Left cardiac atrium (tissue), 4 donors: ENCODE measurements at regions not wholly inside any gene's neighbourhood (a gene's known extent, or its start where the extent isn't known, plus 50 kb on each side); places are given as distances from the start of the nearest gene placed in this dataset.

ENCODE experiments used
- ATAC-seq, 2 donors: fragments of 200-7000 bp; cut with Tn5 transposase; one replicate each; pipeline ENCODE4 v1.9.1; 2020; ENCODE audit warnings: mild to moderate bottlenecking in 2 of 2, moderate library complexity in 2 of 2
- DNase-seq: peaks from one replicate; pipeline ENCODE4 v3.0.0-alpha.2; 2020
- intact Hi-C, 2 donors: fragments of 100-400 bp; cut with DNase I; formaldehyde crosslinking; loops; one replicate each; pipeline versions ENCODE4 v1.14.1 to v1.15.1; 2022 to 2023
- donor health status: DM: no; HTN: yes; CAD: no.
- donor health status: DM: no; HTN: yes; CAD: no; lungs with severe emphysema.
- donor health status: DM: yes; HTN: yes; CAD: no.
- donor health status: Dilated cardiomyopathy.

GRCh38 chr22:48332438-48333322 lies 1495.0 kb downstream of the BRD1 start:
- DNase-seq, result no peak
- ATAC-seq, result no peak
- intact Hi-C loops, result no loop called here

GRCh38 chr22:48331691-48332220 lies 1495.9 kb downstream of the BRD1 start:
- intact Hi-C loops, result no loop called here
- ATAC-seq (no peak), DNase-seq (no peak)

DNA sequence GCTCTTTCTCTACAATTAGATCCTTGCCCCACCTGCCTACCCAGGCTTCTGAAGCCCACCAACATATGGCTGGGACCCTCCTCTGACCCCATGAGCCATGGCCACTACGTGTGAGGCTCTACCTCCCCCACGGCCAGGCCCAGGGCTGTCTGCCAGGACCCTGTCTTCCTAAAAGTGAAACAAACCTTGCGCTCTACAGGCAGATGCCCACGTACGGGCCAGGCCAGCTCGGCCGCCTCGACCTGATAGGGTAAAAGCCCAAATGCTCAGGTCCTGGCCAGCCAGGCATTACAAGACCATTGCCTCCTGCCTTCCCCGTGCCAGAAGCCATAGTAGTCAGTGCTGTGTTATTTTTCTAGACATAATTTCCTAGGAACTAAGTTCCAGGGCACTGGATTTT lies 1496.4 kb downstream of the BRD1 start:
- ATAC-seq (no peak), DNase-seq (no peak)
- intact Hi-C loops, result no loop called here

DNA sequence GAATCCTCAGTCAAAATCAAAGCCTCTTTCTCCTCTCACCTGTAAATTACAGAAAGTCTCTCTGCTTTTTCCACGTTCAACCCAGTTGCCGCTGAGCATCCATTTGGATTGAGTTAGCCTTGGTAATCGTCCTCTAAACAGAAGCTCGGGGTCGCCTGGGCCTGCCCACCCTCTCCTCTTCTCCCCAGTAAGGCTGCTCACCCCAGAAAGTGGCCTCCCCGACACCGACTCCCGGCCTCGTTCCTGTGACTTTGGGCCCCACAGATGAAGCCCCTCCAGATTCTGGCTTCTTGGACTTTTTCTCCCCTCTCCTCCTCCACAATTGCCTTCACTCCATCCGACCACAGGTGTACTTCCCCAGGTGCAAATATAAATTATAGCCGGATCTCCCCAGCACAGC lies 1500.0 kb downstream of the BRD1 start:
- ATAC-seq, result no peak
- intact Hi-C loops, result no loop called here
- DNase-seq, result no peak

DNA sequence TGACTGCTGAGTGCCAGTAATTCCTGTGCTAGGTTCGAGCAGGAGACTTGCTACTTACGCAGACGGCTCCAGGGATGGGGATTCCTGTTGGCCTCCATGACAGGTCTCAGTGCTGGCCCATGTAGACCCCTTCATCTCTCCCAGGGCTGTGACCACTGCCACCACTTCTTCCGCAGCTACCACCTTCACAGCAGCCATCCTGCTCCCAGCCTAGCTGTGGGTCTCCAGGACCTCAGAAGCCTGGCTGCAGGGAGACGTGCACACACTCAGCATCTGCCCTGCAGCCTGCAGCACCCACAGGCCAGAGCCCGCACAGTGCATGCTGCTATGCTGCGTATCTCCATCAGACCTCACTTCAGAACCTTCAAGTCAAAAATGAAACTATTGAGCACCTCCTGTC lies 1503.9 kb downstream of the BRD1 start:
- DNase-seq (no peak), ATAC-seq (no peak)
- intact Hi-C loops, result no loop called here

GRCh38 chr22:48322907-48323306 lies 1504.8 kb downstream of the BRD1 start:
- DNase-seq, result no peak
- no peak for ATAC-seq
- intact Hi-C loops, result no loop called here

DNA sequence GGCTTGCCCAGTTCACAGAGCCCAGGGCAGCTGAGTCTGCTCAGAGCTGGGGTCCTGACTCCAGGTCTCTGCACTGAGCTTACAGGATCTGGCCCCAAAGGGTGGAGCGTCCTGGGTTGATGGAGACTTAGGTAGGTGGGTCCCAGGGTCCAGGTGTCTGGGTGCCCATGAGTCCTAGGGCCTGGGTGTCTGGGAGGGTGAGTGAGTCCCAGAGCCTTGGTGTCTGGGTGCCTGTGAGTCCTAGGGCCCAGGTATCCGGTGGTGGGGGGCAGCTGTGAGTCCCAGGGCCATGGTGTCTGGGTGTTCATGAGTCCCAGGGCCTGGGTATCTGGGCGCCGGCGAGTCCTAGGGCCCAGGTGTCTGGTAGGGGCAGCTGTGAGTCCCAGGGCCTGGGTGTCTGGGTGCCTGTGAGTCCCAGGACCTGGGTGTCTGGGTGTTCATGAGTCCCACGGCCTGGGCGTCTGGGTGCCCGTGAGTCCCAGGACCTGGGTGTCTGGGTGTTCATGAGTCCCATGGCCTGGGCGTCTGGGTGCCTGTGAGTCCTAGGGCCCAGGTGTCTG lies 1505.6 kb downstream of the BRD1 start:
- ATAC-seq (no peak), DNase-seq (no peak)
- intact Hi-C loops, result no loop called here

GRCh38 chr22:48320683-48321451 lies 1506.8 kb downstream of the BRD1 start:
- ATAC-seq (no peak), DNase-seq (no peak)
- intact Hi-C loops, result no loop called here

DNA sequence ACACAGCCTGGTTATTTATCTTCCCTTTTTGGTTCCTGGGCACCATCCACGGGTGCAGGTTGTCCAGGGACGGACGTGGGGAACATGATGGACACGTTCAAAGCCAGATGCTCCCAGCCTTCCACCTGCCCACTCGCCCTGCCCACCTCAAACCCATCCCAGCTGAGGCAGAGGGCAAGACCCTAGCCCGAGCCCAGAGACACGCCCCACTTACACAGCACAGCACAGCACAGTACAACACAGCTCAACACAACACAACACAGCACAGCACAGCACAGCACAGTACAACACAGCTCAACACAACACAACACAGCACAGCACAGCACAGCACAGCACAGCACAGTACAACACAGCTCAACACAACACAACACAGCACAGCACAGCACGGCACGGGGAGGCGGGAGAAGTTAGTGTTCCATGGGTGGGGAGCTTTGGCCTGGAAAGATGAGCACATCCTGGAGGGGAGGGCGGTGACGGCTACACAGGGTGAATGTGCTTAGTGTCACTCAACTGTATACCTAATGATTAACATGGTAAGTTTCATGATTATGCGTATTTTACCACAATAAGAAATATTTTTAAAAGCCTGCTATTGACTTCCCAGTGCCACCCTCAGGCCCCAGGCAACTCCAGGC lies 1507.5 kb downstream of the BRD1 start:
- intact Hi-C loops, result no loop called here
- ATAC-seq (no peak), DNase-seq (no peak)

DNA sequence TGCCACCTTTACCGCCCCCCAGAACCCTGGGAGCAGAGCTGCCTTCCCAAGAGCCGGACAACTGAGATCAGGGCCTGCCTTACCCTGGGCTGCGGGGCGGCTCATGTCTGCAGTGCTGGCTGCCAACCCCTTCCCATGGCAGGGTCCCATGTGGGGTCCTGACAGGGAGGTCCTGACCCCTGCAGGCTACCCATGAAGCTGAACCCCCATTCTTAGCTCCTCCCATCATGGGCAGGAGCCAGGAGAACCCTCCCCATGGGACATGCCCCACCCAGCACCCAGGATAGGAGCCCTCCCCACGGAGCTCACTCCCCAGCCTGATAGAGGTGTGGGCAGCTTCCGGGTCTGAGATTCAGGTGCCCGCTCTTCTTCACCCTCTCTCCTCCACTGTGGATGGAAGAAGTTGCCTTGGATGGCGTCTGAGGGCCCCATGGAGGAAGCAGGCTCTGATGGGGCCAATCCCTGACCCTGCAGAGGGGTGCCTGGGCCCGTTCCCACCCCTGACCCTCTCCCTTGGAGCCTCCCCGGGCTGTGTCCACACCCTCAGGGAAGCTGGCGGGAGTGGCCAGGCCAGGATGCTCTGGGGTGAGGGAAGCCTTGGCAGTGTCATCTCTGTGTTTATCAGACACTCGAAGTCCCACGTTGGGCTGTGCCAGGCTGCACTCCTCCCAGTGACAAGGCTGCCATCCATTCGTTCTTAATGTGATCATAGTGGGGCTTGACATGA lies 1508.2 kb downstream of the BRD1 start:
- intact Hi-C loops, result no loop called here
- no peak for DNase-seq
- no peak for ATAC-seq

DNA sequence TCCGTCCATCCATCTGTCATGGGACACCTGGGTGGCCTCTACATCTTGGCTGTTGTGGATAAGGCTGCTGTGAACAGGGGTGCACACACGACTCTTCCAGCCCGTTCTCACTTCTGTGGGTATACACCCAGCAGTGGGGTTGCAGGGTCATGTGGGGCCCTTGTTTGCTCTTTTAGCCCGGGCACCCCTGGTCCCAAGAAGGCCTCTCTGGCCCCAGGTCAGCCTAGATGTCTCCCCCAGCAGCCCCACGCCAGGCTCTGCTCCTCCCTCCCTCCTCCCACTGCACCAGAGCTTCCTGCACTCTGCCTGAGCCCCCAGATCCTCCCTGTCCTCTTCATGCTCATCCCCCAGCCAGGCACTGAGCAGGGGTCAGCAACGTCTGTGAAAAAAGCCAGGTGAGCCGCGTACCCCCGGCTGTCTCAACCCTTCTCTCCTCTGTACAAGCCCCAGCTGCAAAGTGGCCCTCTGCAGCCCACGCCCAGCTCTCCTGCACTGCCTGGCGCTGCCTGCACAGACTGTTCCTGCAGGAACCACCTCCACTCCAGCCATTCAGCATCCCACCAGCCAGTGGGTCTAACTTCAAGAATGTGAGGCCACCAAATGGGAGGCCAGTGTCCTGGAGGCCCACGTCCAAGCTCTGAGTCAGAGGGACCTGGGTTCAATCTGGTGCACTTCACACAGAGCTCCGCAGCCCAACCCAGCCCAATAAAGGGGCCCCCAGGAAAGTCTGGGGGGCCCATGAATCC lies 1508.9 kb downstream of the BRD1 start:
- intact Hi-C loops, result no loop called here

GRCh38 chr22:48318173-48318572 lies 1509.5 kb downstream of the BRD1 start:
- no peak for ATAC-seq

More for the DNA sequence above, 1508.9 kb downstream of the BRD1 start:
- ATAC-seq (no peak), DNase-seq (no peak)

GRCh38 chr22:48316257-48317250 lies 1511.1 kb downstream of the BRD1 start:
- ATAC-seq, result no peak
- DNase-seq, result no peak
- intact Hi-C loops, result no loop called here

More at GRCh38 chr22:48318173-48318572, 1509.5 kb downstream of the BRD1 start:
- intact Hi-C loops, result no loop called here
- no peak for DNase-seq

GRCh38 chr22:48315439-48316256 lies 1512.0 kb downstream of the BRD1 start:
- DNase-seq (no peak), ATAC-seq (no peak)
- intact Hi-C loops, result no loop called here

- ATAC-seq, result no peak
- DNase-seq, result no peak
- intact Hi-C loops, result no loop called here
Observed at GRCh38 chr22:48314073-48314472, 1513.6 kb downstream of the BRD1 start.

- no peak for DNase-seq
- intact Hi-C loops, result no loop called here
- ATAC-seq, result no peak
Observed at GRCh38 chr22:48313175-48313830, 1514.4 kb downstream of the BRD1 start.
